ENCODE measurements at regions not wholly inside any gene's neighbourhood (a gene's known extent, or its start where the extent isn't known, plus 50 kb on each side); places are given as distances from the start of the nearest gene placed in this dataset.

GRCh38 chr12:132384916-132385774, 55.8 kb upstream of the GALNT9 start:
- TF ChIP-seq CTCF (IDR thresholded peaks at IDR 0.05) (no peak), POLR2A (IDR thresholded peaks at IDR 0.05) (no peak)
